DND-41 (cell line): ENCODE measurements at regions not wholly inside any gene's neighbourhood (a gene's known extent, or its start where the extent isn't known, plus 50 kb on each side); places are given as distances from the start of the nearest gene placed in this dataset.

Source experiments
- ATAC-seq: fragments of 200-7000 bp; cut with Tn5 transposase; 3 replicates; pipeline ENCODE4 v1.9.1; 2021; ENCODE audit warnings: low read depth; ENCODE audit not compliant: insufficient read depth
- DNase-seq: peaks from one replicate; pipeline ENCODE4 v3.0.0-alpha.2; 2020
- H2AFZ ChIP-seq: 2 replicates; pipeline ENCODE4 v1.6.0; 2012; ENCODE audit warnings: low read depth, low read length
- H3K27ac ChIP-seq: 2 replicates; pipeline ENCODE4 v1.5.1; 2012; ENCODE audit warnings: low read length, inconsistent platforms
- H3K27me3 ChIP-seq: fragments of 200-600 bp; sonication (generic); 2 replicates; pipeline ENCODE4 v1.6.0; 2012; ENCODE audit warnings: low read length, mild to moderate bottlenecking, inconsistent platforms; ENCODE audit not compliant: insufficient read depth, poor library complexity
- H3K36me3 ChIP-seq: 2 replicates; pipeline ENCODE4 v1.5.1; 2012; ENCODE audit warnings: low read length, inconsistent platforms; ENCODE audit not compliant: insufficient read depth
- H3K4me1 ChIP-seq: 2 replicates; pipeline ENCODE4 v1.5.1; 2012; ENCODE audit warnings: mild to moderate bottlenecking, low read length; ENCODE audit not compliant: insufficient read depth
- H3K4me2 ChIP-seq: 2 replicates; pipeline ENCODE4 v1.6.0; 2012; ENCODE audit warnings: mild to moderate bottlenecking, moderate library complexity, low read length, inconsistent platforms; ENCODE audit not compliant: insufficient read depth
- H3K4me3 ChIP-seq, 2 experiments: fragments of 200-600 bp in 1 of 2; shearing (Covaris generic) in 1 of 2; 2 replicates each; pipeline ENCODE4 v1.5.1; 2012 to 2016; ENCODE audit warnings: inconsistent platforms in 2 of 2, low read length in 2 of 2, mild to moderate bottlenecking in 2 of 2, low read depth in 1 of 2, moderate library complexity in 1 of 2
- H3K79me2 ChIP-seq: 2 replicates; pipeline ENCODE4 v1.6.0; 2012; ENCODE audit warnings: low read length, inconsistent platforms; ENCODE audit not compliant: insufficient read depth
- H3K9ac ChIP-seq: 2 replicates; pipeline ENCODE4 v1.6.0; 2012; ENCODE audit warnings: low read depth, mild to moderate bottlenecking, inconsistent platforms, low read length, moderate library complexity
- H3K9me3 ChIP-seq: 2 replicates; pipeline ENCODE4 v1.5.1; 2012; ENCODE audit warnings: low read length, moderate library complexity, mild to moderate bottlenecking, inconsistent platforms; ENCODE audit not compliant: insufficient read depth, severe bottlenecking
- H4K20me1 ChIP-seq: 2 replicates; pipeline ENCODE4 v1.6.0; 2012; ENCODE audit warnings: low read length; ENCODE audit not compliant: insufficient read depth
- EZH2 ChIP-seq: IDR thresholded peaks from 3 replicates; pipeline ENCODE4 v1.6.1; 2012; ENCODE audit warnings: borderline replicate concordance, low read depth, mild to moderate bottlenecking, moderate library complexity, low read length, inconsistent platforms; ENCODE audit not compliant: severe bottlenecking
- TF ChIP-seq, protein P1 (sequence below): IDR thresholded peaks from 2 replicates; pipeline ENCODE4 v1.5.1; 2012; ENCODE audit warnings: borderline replicate concordance, low read length, moderate library complexity, mild to moderate bottlenecking; ENCODE audit not compliant: poor library complexity, severe bottlenecking; ENCODE audit errors: extremely low read depth

DNA sequence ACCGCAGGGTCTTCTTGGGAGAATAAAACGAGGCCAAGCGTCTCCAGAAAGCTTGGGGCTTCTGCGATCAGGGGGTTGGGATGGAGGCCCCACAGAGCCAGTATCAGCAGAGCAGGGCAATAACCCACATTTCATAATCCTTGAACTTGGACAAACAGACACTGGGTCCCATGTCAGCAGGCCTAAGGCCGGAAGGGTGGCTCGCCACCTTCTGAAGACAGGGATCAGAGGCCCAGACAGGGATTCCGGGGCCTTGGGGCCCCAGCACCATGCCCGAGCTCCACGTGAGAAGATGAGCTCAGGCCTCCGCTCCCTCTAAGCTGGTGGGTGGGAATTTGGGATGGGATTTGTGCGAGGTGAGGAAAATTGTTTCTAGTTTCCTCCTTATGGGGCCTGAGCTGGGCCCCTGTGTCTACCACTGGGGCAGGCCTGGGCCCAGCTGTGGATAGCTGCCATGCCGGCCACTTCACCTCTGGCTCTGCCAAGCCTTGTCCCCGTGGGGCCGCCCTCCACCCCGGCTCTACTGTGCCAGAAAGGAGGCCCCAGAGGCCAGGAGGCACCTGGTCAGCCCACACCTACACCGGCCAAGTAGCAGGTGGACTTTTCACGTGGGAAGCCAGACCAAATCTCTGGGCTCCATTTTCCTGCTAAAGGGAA, 67.2 kb upstream of the DLK1 start:
- Histone ChIP-seq H3K27me3 (no peaks in the 10 kb centered on the region), H4K20me1 (no peaks in the 10 kb centered on the region), H3K36me3 (no peaks in the 10 kb centered on the region), H3K4me3 (no peak overlapping the region), H3K9ac (no peak overlapping the region), H3K79me2 (no peaks in the 10 kb centered on the region), H2AFZ (no peak overlapping the region), H3K4me1 (no peaks in the 10 kb centered on the region), H3K9me3 (no peaks in the 10 kb centered on the region), H3K4me2 (no peak overlapping the region), H3K27ac (no peak overlapping the region)
- DNase-seq (no peak), ATAC-seq (no peak)
- no peak for TF ChIP-seq EZH2
- TF ChIP-seq, protein P1, sequence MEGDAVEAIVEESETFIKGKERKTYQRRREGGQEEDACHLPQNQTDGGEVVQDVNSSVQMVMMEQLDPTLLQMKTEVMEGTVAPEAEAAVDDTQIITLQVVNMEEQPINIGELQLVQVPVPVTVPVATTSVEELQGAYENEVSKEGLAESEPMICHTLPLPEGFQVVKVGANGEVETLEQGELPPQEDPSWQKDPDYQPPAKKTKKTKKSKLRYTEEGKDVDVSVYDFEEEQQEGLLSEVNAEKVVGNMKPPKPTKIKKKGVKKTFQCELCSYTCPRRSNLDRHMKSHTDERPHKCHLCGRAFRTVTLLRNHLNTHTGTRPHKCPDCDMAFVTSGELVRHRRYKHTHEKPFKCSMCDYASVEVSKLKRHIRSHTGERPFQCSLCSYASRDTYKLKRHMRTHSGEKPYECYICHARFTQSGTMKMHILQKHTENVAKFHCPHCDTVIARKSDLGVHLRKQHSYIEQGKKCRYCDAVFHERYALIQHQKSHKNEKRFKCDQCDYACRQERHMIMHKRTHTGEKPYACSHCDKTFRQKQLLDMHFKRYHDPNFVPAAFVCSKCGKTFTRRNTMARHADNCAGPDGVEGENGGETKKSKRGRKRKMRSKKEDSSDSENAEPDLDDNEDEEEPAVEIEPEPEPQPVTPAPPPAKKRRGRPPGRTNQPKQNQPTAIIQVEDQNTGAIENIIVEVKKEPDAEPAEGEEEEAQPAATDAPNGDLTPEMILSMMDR = no peak

DNA sequence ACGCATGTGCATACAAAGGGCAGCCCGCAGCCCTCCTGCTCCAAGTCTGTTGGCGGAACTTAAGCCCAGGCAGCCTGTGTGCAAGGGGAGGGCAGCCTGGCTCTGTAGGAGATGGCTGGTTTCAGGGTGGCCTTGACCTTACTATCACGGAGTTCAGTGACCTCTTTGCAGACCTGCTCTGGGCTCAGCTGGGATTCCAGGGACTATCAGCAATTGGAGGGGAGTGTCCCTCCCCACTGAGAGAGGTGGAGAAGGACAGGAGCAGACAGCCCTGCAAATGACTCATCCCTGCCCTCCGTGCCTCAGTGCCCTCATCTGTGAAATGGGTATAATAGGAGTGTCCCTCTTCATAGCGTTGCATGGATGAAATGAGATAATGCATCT, 66.2 kb upstream of the DLK1 start:
- ATAC-seq (no peak), DNase-seq (no peak)
- H3K4me1 ChIP-seq = no peaks in the 10 kb centered on the region
- no peak overlapping the region for H2AFZ ChIP-seq
- H3K9me3 ChIP-seq = no peaks in the 10 kb centered on the region
- no peak overlapping the region for H3K9ac ChIP-seq
- no peak for TF ChIP-seq EZH2
- TF ChIP-seq, protein P1 = no peak
- no peak overlapping the region for H3K4me2 ChIP-seq
- no peak overlapping the region for H3K4me3 ChIP-seq
- H3K27ac ChIP-seq = no peak overlapping the region
- H3K36me3 ChIP-seq = no peaks in the 10 kb centered on the region
- H3K27me3 ChIP-seq = no peaks in the 10 kb centered on the region
- H4K20me1 ChIP-seq = no peaks in the 10 kb centered on the region
- H3K79me2 ChIP-seq = no peaks in the 10 kb centered on the region

DNA sequence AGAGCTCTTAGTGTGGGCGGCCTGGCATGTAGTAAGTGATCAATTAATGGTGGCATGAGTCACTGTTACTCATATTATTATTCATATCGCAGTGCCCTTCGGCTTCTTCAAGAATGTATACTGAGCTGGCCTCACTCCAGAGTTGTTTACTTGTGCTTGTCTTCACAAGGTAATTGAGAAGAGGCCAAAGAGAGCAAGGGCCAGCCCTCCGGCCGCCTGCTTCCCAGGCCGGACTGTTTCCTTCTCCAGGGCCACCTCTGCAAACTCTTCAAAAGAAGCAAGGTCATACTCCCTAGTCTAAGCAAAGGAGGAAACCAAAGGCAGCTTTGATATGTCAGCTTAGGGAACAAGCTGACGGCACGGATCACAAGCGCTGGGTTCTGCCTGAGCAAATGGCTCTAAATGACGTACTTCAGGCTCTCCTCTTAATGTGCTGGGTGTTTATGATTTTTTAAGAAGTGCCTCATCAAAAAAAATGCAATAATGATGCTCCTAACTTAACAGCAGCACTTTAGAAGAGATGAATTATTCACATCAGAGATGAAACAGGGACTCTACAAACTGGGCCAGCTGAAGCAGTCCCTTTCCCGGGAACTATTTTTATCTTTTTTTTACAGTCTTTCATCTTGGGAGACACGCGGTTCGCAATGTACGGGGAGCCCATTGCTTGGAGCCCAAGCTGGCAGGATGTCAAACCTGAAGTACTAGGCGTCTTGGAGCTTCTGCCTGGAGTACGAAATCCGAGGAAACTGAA, 65.6 kb upstream of the DLK1 start:
- TF ChIP-seq, protein P1 = no peak
- TF ChIP-seq EZH2 = no peak
- Histone ChIP-seq H3K27ac (no peak overlapping the region), H4K20me1 (no peaks in the 10 kb centered on the region), H3K36me3 (no peaks in the 10 kb centered on the region), H3K9me3 (no peaks in the 10 kb centered on the region), H3K4me1 (no peaks in the 10 kb centered on the region), H3K9ac (no peak overlapping the region), H2AFZ (no peak overlapping the region), H3K4me2 (no peak overlapping the region), H3K27me3 (no peaks in the 10 kb centered on the region), H3K4me3 (no peak overlapping the region), H3K79me2 (no peaks in the 10 kb centered on the region)
- DNase-seq (no peak), ATAC-seq (no peak)
